ENCODE measurements at regions not wholly inside any gene's neighbourhood (a gene's known extent, or its start where the extent isn't known, plus 50 kb on each side); places are given as distances from the start of the nearest gene placed in this dataset.
"Not testable (repeated sequence)": the region's sequence is repeated elsewhere in the genome, so short reads cannot be mapped to it uniquely, and the experiment has no call there.

DNA sequence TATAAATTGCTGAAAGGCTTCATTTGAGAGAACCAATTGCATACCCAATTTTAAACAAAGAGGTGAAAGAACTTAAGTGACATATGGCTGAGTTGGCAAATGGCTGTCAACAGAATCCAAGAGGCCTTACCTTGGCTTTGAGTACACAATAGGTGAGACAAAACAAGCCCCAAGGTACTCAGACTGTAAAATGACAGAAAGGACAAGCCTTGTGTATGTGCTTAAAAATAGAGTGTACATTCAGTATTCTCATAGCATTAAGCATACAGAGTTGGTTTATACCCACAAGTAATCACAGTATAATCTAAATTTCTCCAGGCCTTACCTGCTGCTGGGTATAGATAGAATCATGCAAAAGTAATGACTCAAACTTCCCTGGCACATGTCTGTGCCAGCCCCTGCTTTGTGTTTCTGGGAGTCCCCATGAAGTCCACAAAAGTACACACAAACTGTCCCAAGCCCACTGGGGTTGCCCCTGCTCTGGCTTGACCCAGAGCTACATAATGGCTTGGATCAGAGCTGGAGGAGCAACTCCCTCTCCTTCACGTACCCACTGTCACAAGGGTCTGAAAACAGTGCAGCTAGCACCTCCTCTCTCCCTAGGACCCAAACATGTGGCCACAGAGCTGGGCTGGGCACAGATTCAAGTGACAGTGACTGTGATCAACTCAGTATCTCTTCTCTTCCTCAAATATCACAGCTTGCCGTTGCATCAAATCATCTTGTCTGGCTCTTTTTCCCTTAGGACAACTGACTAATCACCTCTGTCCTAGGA lies 250.8 kb downstream of the ENC1 start:
- Histone ChIP-seq H3K27ac (ENCODE audit: low read length) (peak overlapping the region; percentile 16; the same call in 1 of the 2 replicates), H3F3A (ENCODE audit: low read length, unreplicated experiment) (peaks cover 6% of the 10 kb centered on the region), H3K27me3 (ENCODE audit: low read length) (no peaks in the 10 kb centered on the region), H3K9me2 (replicated peaks; ENCODE audit: low read length) (no peaks in the 10 kb centered on the region), H3K4me3 (ENCODE audit: low read length) (no peak overlapping the region), H3K36me3 (ENCODE audit: low read depth, low read length) (no peaks in the 10 kb centered on the region), H3K4me1 (ENCODE audit: insufficient read depth, low read length) (peaks cover 46% of the 10 kb centered on the region), H3K4me2 (ENCODE audit: low read length) (no peak overlapping the region), H3K9me3 (ENCODE audit: low read length) (no peaks in the 10 kb centered on the region), H4K20me1 (ENCODE audit: low read length) (no peaks in the 10 kb centered on the region), H2AFZ (ENCODE audit: low read length) (no peak overlapping the region), H3K9ac (ENCODE audit: low read length) (no peak overlapping the region), H3K79me2 (ENCODE audit: low read length) (no peaks in the 10 kb centered on the region)
- intact Hi-C loops (cut with micrococcal nuclease) = loop anchor here (5.0 kb wide), 3 partner anchors 47 to 253 kb away; partner anchors contain the start of gene ENC1
- POLR2A ChIA-PET (ENCODE audit: unreplicated experiment) = no interaction called here
- TF ChIP-seq, protein P1, sequence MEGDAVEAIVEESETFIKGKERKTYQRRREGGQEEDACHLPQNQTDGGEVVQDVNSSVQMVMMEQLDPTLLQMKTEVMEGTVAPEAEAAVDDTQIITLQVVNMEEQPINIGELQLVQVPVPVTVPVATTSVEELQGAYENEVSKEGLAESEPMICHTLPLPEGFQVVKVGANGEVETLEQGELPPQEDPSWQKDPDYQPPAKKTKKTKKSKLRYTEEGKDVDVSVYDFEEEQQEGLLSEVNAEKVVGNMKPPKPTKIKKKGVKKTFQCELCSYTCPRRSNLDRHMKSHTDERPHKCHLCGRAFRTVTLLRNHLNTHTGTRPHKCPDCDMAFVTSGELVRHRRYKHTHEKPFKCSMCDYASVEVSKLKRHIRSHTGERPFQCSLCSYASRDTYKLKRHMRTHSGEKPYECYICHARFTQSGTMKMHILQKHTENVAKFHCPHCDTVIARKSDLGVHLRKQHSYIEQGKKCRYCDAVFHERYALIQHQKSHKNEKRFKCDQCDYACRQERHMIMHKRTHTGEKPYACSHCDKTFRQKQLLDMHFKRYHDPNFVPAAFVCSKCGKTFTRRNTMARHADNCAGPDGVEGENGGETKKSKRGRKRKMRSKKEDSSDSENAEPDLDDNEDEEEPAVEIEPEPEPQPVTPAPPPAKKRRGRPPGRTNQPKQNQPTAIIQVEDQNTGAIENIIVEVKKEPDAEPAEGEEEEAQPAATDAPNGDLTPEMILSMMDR (conservative IDR thresholded peaks at IDR 0.05; ENCODE audit: low read depth, low read length) = no peak
- TF ChIP-seq EZH2phosphoT487 (IDR thresholded peaks at IDR 0.05; ENCODE audit: borderline replicate concordance, low read length) (no peak), EZH2 (IDR thresholded peaks at IDR 0.05; ENCODE audit: low read length, unreplicated experiment) (no peak)
- peak; percentile 11 for DNase-seq
- no peak for ATAC-seq
- no TSS peak for BruUV-seq (replicated peaks)
- CTCF ChIA-PET = no interaction called here

DNA sequence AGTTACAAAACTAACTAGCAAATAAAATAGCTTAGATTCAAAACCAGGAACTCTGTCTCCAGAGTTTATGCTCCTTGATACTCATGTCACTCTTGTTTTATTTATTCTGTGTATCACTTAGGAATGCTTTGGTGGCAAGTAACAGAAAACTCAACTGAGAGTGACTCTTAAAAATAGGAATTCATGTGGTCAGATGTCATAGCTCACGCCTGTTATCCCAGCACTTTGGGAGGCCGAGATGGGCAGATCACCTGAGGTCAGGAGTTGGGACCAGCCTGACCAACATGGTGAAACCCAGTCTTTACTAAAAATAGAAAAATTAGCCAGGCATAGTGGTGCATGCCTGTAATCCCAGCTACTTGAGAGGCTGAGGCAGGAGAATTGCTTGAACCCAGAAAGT lies 252.1 kb downstream of the ENC1 start:
- H3K27ac ChIP-seq (ENCODE audit: low read length); H3K4me3 ChIP-seq (ENCODE audit: low read length); ATAC-seq; POLR2A ChIA-PET (ENCODE audit: unreplicated experiment); H3K9ac ChIP-seq (ENCODE audit: low read length); H3K4me2 ChIP-seq (ENCODE audit: low read length); H3K9me3 ChIP-seq (ENCODE audit: low read length); H2AFZ ChIP-seq (ENCODE audit: low read length); H3K36me3 ChIP-seq (ENCODE audit: low read depth, low read length); H4K20me1 ChIP-seq (ENCODE audit: low read length); H3F3A ChIP-seq (ENCODE audit: low read length, unreplicated experiment); H3K9me2 ChIP-seq (replicated peaks; ENCODE audit: low read length); CTCF ChIA-PET; H3K27me3 ChIP-seq (ENCODE audit: low read length); BruUV-seq (replicated peaks); H3K79me2 ChIP-seq (ENCODE audit: low read length): not testable (repeated sequence)
- intact Hi-C loops (cut with micrococcal nuclease) = loop anchor here (5.0 kb wide), 1 partner anchor 156 kb away; no protein-coding TSS in a partner anchor
- H3K4me1 ChIP-seq (ENCODE audit: insufficient read depth, low read length) = peaks cover 46% of the 10 kb centered on the region
- DNase-seq = peak; percentile 18

DNA sequence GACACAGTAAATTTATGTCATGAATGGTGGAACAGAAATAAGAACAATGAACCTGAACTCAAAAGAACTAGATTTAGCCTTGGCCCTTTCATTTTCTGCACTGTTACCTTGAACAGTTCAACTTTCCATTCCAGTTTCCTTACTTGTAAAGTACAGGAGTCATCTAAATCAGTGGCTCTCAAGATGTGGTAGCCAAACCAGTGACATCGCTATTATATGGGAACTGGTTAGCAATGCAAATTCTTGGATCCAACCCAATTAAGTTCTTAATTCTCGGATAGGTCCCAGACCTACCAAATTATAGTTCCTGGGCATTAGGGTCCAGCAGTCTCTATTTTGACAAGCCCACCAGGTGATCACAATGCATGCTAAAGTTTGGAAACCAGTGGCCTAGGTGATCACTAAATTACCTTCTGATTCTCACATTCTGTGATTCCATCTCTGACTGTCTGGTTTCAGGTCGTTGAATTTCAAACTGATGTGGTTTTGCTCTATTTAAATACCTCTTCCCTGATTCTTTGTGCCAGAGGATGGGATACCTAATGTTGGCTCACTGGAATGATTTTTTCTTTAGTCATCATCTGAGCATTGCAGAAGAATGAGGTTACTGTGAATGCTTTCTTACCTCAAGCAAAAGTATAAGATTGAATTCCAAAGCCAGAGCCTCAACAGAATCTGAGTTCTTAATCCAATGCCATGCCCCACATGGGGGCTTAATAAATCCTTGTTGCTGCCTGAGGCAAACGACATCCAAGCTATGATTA lies 253.8 kb downstream of the ENC1 start:
- no peaks in the 10 kb centered on the region for H3K9me3 ChIP-seq (ENCODE audit: low read length)
- no peaks in the 10 kb centered on the region for H3K79me2 ChIP-seq (ENCODE audit: low read length)
- H3K27me3 ChIP-seq (ENCODE audit: low read length) = no peaks in the 10 kb centered on the region
- H4K20me1 ChIP-seq (ENCODE audit: low read length) = no peaks in the 10 kb centered on the region
- POLR2A ChIA-PET (ENCODE audit: unreplicated experiment) = no interaction called here
- H3K9me2 ChIP-seq (replicated peaks; ENCODE audit: low read length) = no peaks in the 10 kb centered on the region
- peaks cover 45% of the 10 kb centered on the region for H3K4me1 ChIP-seq (ENCODE audit: insufficient read depth, low read length)
- H3K36me3 ChIP-seq (ENCODE audit: low read depth, low read length) = no peaks in the 10 kb centered on the region
- intact Hi-C loops (cut with micrococcal nuclease) = loop anchor here (5.0 kb wide), 1 partner anchor 154 kb away; no protein-coding TSS in a partner anchor
- no peak overlapping the region for H3K9ac ChIP-seq (ENCODE audit: low read length)
- TF ChIP-seq EZH2 (IDR thresholded peaks at IDR 0.05; ENCODE audit: low read length, unreplicated experiment) = no peak
- TF ChIP-seq, protein P1 (conservative IDR thresholded peaks at IDR 0.05; ENCODE audit: low read depth, low read length) = no peak
- no peak for TF ChIP-seq EZH2phosphoT487 (IDR thresholded peaks at IDR 0.05; ENCODE audit: borderline replicate concordance, low read length)
- DNase-seq = peak; percentile 87
- peak; percentile 85 for ATAC-seq
- H3F3A ChIP-seq (ENCODE audit: low read length, unreplicated experiment) = peaks cover 6% of the 10 kb centered on the region
- peak overlapping the region; percentile 83 for H3K27ac ChIP-seq (ENCODE audit: low read length)
- CTCF ChIA-PET = no interaction called here
- no TSS peak for BruUV-seq (replicated peaks)
- peak overlapping the region; percentile 64 for H3K4me2 ChIP-seq (ENCODE audit: low read length)
- 0 out of 2 replicates have a peak overlapping the region, but pooled peaks have one; percentile 23 for H2AFZ ChIP-seq (ENCODE audit: low read length)
- no peak overlapping the region for H3K4me3 ChIP-seq (ENCODE audit: low read length)
